ENCODE measurements at regions not wholly inside any gene's neighbourhood (a gene's known extent, or its start where the extent isn't known, plus 50 kb on each side); places are given as distances from the start of the nearest gene placed in this dataset.
"Not testable (repeated sequence)": the region's sequence is repeated elsewhere in the genome, so short reads cannot be mapped to it uniquely, and the experiment has no call there.

GRCh38 chr14:105893686-105894085 lies 367.3 kb downstream of the TMEM121 start:
- FAIRE-seq = not testable (repeated sequence)

DNA sequence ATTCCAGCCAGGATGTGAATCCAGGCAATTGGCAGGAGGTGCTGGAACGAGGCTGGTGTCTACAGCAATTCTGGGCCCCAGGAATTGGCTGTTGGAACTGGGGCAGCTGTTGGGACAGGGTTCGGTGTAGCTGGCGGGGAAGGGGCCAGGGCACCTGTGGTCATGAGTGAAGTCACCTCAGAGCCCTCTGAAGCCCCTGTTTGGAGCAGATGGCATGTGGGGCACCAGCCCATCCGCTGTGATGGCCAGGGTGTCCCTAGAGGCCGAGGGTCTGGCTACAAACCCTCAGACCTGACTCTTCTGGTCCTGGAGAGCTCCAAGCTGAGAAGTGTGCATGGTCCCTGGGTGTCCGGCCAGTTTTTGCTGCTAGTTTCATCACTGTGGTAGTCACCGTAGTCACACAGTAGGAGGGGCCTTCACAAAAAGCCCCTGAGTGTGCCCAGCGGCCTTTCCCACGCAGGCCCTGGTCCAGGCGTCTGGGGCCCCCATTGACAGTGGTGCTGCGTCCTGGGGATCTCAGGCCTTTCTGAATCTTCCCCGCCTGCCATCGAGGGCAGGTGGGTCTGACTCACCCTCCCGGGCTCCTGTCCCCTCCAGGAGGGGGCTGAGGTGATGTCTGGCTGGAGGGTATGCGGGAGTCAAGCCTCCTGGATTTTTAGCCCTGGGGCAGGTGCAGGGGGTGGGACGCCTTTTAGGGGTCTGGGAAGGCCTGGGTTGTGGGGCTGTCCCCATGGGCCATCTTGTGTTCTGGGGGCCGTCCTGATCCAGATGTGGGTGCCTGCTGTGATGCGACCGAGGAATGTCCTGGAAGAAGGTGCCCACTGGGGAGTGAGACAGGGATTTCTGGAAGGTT lies 368.0 kb downstream of the TMEM121 start:
- FAIRE-seq = no peak

GRCh38 chr14:105894978-105895881 lies 368.8 kb downstream of the TMEM121 start:
- no peak for FAIRE-seq

- not testable (repeated sequence) for FAIRE-seq
Measured at GRCh38 chr14:105896206-105896605, 369.8 kb downstream of the TMEM121 start.

DNA sequence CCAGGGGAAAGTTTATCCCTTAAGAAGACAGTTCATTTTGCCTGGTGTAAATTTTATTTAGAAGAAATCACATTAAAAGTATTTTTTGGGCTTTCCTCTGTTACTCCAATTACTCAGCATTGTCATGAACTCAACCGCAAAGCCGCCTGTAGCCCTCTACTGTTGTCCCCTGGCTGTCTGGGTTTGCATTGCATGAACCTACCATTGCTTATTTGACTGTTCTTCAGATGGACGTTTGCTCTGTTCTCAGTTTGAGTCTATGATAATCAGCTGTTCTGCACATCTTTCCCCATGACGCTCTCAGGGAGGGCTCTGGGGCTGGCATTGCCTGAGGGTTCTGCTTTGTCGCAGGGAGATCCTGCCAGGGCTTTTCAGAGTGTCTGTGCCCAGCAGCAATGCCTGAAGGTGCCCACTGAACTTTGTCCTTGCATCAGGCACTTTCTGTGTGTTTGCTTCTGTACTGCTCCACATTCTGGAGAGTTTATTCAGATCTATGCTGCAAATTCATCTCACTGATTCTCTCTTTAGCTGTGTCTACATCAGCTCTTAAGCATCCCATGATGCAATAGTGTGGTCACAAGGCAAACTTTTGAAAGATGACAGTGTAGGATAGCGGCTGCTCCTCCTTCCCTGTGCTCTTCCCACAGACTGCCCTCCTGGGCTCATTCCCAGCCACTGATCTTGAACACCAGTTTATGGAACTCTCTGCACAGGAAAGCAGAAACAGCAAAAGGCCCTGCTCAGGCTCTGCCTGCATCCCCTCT lies 370.8 kb downstream of the TMEM121 start:
- not testable (repeated sequence) for FAIRE-seq

DNA sequence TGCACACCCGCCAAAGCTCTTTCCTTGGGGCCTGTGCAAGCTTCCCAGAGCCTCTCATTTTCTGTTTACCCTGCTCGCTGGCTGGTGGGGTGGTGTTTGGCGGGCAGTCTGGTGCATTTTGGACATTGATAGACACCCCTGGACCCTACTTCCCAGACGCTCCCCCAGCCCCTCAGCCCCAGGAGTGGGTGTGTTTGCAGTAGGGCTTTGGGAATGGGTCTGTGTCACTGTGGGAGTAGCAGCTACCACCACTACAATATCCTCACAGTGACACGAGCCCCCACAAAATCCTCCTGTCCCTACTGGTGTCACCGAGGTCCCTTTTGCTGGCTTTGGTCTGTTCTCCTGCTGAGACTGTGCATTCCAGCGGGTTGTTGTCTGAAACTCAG lies 371.3 kb downstream of the TMEM121 start:
- FAIRE-seq = no peak

GRCh38 chr14:105898482-105899010 lies 372.2 kb downstream of the TMEM121 start:
- FAIRE-seq = no peak

- no peak for FAIRE-seq
Measured at GRCh38 chr14:105899071-105899641, 372.8 kb downstream of the TMEM121 start.

DNA sequence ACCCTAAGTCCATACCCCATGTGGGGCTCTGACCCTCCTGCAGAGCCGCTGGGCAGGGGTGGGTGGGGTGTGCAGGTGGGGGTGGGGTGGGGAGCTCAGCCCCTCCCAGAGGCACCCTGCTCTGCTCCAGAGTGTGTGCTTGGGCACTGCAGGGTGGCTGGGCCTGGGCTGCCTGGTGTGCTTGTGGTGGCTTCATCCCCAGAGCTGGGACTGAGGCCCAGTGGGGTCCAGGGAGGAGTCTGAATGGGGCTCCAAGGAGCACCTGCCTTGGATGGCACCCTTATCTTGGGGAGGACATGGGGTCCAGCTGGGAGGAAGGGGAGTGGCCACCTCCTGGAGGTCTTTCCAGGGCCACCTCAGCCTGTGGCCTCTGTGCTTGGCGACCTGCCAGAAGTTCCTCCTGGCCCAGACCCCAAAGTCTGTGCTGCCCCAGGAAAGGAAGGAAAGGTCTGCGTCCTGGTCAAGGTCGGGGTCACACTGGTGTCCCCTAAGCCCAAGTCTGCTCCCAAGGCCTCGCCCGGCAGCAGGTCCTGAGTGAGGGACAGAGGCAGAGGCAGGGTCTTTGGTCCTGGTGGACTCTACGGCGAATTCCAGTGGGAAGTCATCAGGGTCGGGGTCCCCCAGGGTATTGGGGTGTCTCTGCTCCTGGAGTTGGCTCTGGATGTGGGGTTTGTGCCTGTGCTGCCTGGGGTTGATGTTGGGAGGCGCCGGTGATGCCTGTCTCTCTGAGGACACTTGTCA lies 373.4 kb downstream of the TMEM121 start:
- FAIRE-seq = no peak

- no peak for FAIRE-seq
Measured at GRCh38 chr14:105900398-105901160, 374.2 kb downstream of the TMEM121 start.

- no peak for FAIRE-seq
Measured at GRCh38 chr14:105901226-105901625, 374.8 kb downstream of the TMEM121 start.

GRCh38 chr14:105902131-105902898 lies 375.9 kb downstream of the TMEM121 start:
- FAIRE-seq = no peak

DNA sequence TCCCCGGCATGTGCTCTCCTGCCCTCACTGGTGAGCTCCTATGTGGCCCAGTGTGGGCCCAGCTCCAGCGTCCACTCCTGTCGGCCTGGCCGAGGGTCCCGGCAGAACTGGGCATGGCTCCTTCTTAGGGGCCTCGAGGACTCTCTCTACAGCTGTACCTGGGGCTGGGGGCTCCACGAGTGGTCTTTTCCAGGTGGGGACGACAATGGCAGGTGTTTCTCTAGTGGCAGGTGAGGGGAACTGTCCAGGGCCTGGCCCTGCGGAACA lies 376.4 kb downstream of the TMEM121 start:
- FAIRE-seq = not testable (repeated sequence)

GRCh38 chr14:105903971-105904370 lies 377.6 kb downstream of the TMEM121 start:
- no peak for FAIRE-seq

GRCh38 chr14:105904379-105904778 lies 378.0 kb downstream of the TMEM121 start:
- no peak for FAIRE-seq

GRCh38 chr14:105905456-105905855 lies 379.1 kb downstream of the TMEM121 start:
- FAIRE-seq = no peak

GRCh38 chr14:105907276-105907675 lies 380.9 kb downstream of the TMEM121 start:
- FAIRE-seq = no peak

DNA sequence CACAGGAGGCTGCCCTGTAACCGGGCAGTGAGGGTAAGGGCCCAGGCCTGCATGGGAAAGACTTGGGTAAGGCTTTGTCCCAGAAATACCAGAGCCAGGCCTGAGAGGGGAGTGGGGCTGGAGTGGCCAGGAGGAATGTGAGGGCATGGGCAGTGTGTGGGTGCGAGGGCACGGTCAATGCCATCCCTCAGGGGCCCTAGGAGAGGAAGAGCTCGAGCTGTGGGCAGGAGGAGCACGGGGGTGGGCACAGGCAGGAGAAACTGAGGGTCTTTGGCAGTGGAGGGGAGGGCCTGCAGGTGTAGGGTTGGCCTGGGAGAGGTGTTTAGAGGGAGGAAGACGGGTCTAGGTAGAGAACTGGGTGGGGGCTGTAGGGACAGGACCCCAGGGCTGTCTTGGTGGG lies 381.6 kb downstream of the TMEM121 start:
- no peak for FAIRE-seq

DNA sequence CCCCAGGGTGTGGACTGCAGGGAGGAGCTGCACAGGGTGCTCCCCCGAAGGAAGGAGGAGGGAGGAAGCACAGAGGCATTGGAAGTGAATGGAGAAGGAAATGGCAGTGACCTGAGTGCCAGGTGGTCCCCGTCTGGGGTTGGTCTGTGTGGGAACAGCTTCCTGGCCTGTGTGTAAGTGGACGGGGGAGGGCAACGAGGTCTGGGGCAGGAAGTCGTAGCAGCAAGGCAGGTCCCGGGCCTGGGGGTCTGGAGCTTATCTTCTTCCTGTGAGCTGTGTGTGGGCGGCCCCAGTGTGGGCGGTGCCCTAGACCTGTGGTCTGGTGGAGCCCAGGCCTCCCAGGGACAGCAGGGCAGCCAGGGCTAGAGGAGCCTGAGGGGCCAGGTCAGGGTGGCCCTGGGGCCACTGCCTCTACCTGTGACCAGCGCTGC lies 382.1 kb downstream of the TMEM121 start:
- no peak for FAIRE-seq

All from A204.1 (cell line).